Hepatocyte (in vitro differentiated cells): ENCODE measurements at regions not wholly inside any gene's neighbourhood (a gene's known extent, or its start where the extent isn't known, plus 50 kb on each side); places are given as distances from the start of the nearest gene placed in this dataset.
A peak's percentile ranks its signal among the peaks of the same experiment; 100 is the strongest.

ENCODE experiments used
- DNase-seq: peaks from one replicate; pipeline ENCODE4 v3.0.0-alpha.2; 2016; ENCODE audit warnings: low spot score
- H2AFZ ChIP-seq: fragments of 200-600 bp; sonication (generic); 2 replicates; pipeline ENCODE4 v1.6.0; 2016; ENCODE audit warnings: antibody characterized with exemption, mild to moderate bottlenecking
- H3K27ac ChIP-seq: fragments of 200-600 bp; sonication (generic); 2 replicates; pipeline ENCODE4 v1.5.1; 2016; ENCODE audit warnings: mild to moderate bottlenecking
- H3K27me3 ChIP-seq: fragments of 200-600 bp; sonication (generic); 2 replicates; pipeline ENCODE4 v1.6.1; 2016
- H3K36me3 ChIP-seq: fragments of 200-600 bp; sonication (generic); replicated peaks from 2 replicates; pipeline ENCODE4 v1.5.1; 2016; ENCODE audit warnings: low read depth; ENCODE audit not compliant: insufficient read depth
- H3K4me1 ChIP-seq: fragments of 200-600 bp; sonication (generic); 2 replicates; pipeline ENCODE4 v1.5.1; 2016; ENCODE audit warnings: mild to moderate bottlenecking, moderate library complexity; ENCODE audit not compliant: insufficient read depth
- H3K4me2 ChIP-seq: fragments of 200-600 bp; sonication (generic); 2 replicates; pipeline ENCODE4 v1.6.0; 2016
- H3K4me3 ChIP-seq: fragments of 200-600 bp; sonication (generic); 2 replicates; pipeline ENCODE4 v1.5.1; 2016; ENCODE audit warnings: mild to moderate bottlenecking
- H3K79me2 ChIP-seq: fragments of 200-600 bp; sonication (generic); 2 replicates; pipeline ENCODE4 v1.6.0; 2017; ENCODE audit warnings: mild to moderate bottlenecking
- H3K9me2 ChIP-seq: fragments of 200-600 bp; sonication (generic); replicated peaks from 2 replicates; pipeline ENCODE4 v1.6.0; 2017; ENCODE audit warnings: mild to moderate bottlenecking; ENCODE audit not compliant: insufficient read depth
- H3K9me3 ChIP-seq: fragments of 200-600 bp; sonication (generic); 2 replicates; pipeline ENCODE4 v1.5.1; 2016; ENCODE audit warnings: low read depth, mild to moderate bottlenecking
- H4K20me1 ChIP-seq: fragments of 200-600 bp; sonication (generic); 2 replicates; pipeline ENCODE4 v1.6.0; 2016; ENCODE audit warnings: mild to moderate bottlenecking; ENCODE audit not compliant: insufficient read depth, poor library complexity, severe bottlenecking
- CTCF ChIP-seq: fragments of 200-600 bp; sonication (generic); IDR thresholded peaks from 2 replicates; pipeline ENCODE4 v1.5.1; 2016; ENCODE audit warnings: antibody characterized with exemption, mild to moderate bottlenecking; ENCODE audit not compliant: poor library complexity
- EZH2 ChIP-seq: fragments of 200-600 bp; sonication (generic); IDR thresholded peaks from 2 replicates; pipeline ENCODE4 v1.6.1; 2016; ENCODE audit warnings: antibody characterized with exemption, mild to moderate bottlenecking, borderline replicate concordance
- EZH2phosphoT487 ChIP-seq: fragments of 200-600 bp; sonication (generic); IDR thresholded peaks from one replicate; pipeline ENCODE4 v1.6.1; 2018; ENCODE audit warnings: antibody characterized with exemption, mild to moderate bottlenecking, low read depth, moderate library complexity; ENCODE audit not compliant: unreplicated experiment, severe bottlenecking
- WGBS: methylation state at CpG from one replicate; pipeline ENCODE4 v1.1.6; 2016; ENCODE audit warnings: low lambda C conversion rate; ENCODE audit errors: missing lambda C conversion rate; 5-methylcytosine and 5-hydroxymethylcytosine counted together

- H3K27ac ChIP-seq: peak overlapping the region; percentile 75
- no peaks in the 10 kb centered on the region for H3K9me2 ChIP-seq
- H3K79me2 ChIP-seq: no peaks in the 10 kb centered on the region
- peak overlapping the region; percentile 55 for H2AFZ ChIP-seq
- 37% methylated on average over 27 of the region's 28 CpGs for WGBS
- no peak for TF ChIP-seq CTCF
- TF ChIP-seq EZH2: no peak
- TF ChIP-seq EZH2phosphoT487: no peak
- no peaks in the 10 kb centered on the region for H3K9me3 ChIP-seq
- H3K27me3 ChIP-seq: no peaks in the 10 kb centered on the region
- no peaks in the 10 kb centered on the region for H4K20me1 ChIP-seq
- DNase-seq: peak; percentile 50
- no peaks in the 10 kb centered on the region for H3K36me3 ChIP-seq
- H3K4me2 ChIP-seq: peak overlapping the region; percentile 75
- H3K4me1 ChIP-seq: peaks cover 42% of the 10 kb centered on the region
- H3K4me3 ChIP-seq: no peak overlapping the region
These were observed 127.7 kb upstream of the MAX start for GRCh38 chr14:65229748-65230728.

- Histone ChIP-seq H2AFZ (peak overlapping the region; percentile 18), H4K20me1 (no peaks in the 10 kb centered on the region), H3K79me2 (no peaks in the 10 kb centered on the region), H3K4me2 (peak overlapping the region; percentile 50), H3K9me3 (no peaks in the 10 kb centered on the region), H3K36me3 (no peaks in the 10 kb centered on the region), H3K27ac (peak overlapping the region; percentile 75), H3K4me3 (no peak overlapping the region), H3K27me3 (no peaks in the 10 kb centered on the region), H3K9me2 (no peaks in the 10 kb centered on the region), H3K4me1 (peaks cover 30% of the 10 kb centered on the region)
- peak; percentile 31 for DNase-seq
- TF ChIP-seq EZH2phosphoT487 (no peak), CTCF (no peak)
- 29% methylated on average over 6 of the region's 6 CpGs for WGBS
These were observed 129.1 kb upstream of the MAX start for GRCh38 chr14:65231286-65231980.

- no peak for DNase-seq
- H2AFZ ChIP-seq: no peak overlapping the region
- H3K27ac ChIP-seq: no peak overlapping the region
- TF ChIP-seq EZH2: no peak
- no peak for TF ChIP-seq EZH2phosphoT487
- no peak for TF ChIP-seq CTCF
- no peak overlapping the region for H3K4me3 ChIP-seq
- no peaks in the 10 kb centered on the region for H3K9me3 ChIP-seq
- no peaks in the 10 kb centered on the region for H3K27me3 ChIP-seq
- H3K79me2 ChIP-seq: no peaks in the 10 kb centered on the region
- H3K36me3 ChIP-seq: no peaks in the 10 kb centered on the region
- no peak overlapping the region for H3K4me2 ChIP-seq
- no peaks in the 10 kb centered on the region for H4K20me1 ChIP-seq
- 97% methylated on average over 5 of the region's 5 CpGs for whole genome bisulfite sequencing
- H3K4me1 ChIP-seq: peaks cover 55% of the 10 kb centered on the region
- H3K9me2 ChIP-seq: no peaks in the 10 kb centered on the region
These were observed 132.5 kb upstream of the MAX start for GRCh38 chr14:65234752-65235361.
